Right ventricle myocardium inferior (tissue), 1 donor: ENCODE measurements at regions not wholly inside any gene's neighbourhood (a gene's known extent, or its start where the extent isn't known, plus 50 kb on each side); places are given as distances from the start of the nearest gene placed in this dataset.

ENCODE experiments used
- ATAC-seq: fragments of 200-7000 bp; cut with Tn5 transposase; one replicate; pipeline ENCODE4 v1.9.1; 2020; ENCODE audit warnings: mild to moderate bottlenecking, moderate library complexity
- DNase-seq: peaks from one replicate; pipeline ENCODE4 v3.0.0; 2021; ENCODE audit errors: missing footprints
- intact Hi-C: fragments of 100-400 bp; cut with DNase I; formaldehyde crosslinking; loops from one replicate; pipeline ENCODE4 v1.11.0; 2022
- donor health status: DM: no; HTN: yes; CAD: no; lungs with severe emphysema.

DNA sequence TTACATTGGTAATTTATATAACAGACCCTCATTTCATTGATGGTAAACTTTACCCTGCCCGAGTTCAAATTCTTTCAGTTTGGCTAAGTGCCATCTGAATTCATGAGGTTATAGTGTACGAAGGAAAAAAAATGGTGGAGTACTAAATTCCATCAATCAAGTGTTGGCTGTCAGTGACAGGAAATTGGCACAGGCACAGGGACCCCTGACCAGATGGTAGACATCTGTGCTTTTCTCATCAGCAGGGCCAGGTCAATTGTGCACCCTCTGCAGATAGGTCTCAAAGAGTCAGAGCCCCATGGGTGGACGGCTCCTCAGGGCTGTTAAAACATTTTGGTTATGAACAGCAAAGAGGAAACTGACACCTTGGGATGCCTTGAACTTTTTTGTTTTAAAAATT is 439.2 kb downstream of the SETBP1 start:
- DNase-seq = no peak
- intact Hi-C loops = no loop called here
- no peak for ATAC-seq

DNA sequence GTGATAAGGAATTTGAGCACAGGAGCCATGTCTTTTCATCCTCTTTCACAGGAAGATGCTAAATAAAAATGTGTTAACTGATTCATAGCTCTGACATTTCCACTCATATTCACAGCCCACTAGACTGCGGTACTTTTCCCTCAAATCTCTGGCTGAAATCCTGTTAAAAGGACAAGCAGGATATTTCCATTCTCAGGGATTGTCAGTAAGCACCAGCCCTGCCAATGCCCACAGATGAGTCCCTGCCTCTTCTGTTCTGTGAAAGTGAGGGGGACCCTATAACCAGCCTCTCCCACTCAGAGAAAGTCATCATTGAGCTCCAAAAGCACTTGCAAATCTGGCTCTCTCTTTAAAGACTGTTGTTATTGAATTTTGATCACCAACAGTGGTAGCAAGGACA is 440.5 kb downstream of the SETBP1 start:
- intact Hi-C loops = no loop called here
- no peak for DNase-seq
- no peak for ATAC-seq

DNA sequence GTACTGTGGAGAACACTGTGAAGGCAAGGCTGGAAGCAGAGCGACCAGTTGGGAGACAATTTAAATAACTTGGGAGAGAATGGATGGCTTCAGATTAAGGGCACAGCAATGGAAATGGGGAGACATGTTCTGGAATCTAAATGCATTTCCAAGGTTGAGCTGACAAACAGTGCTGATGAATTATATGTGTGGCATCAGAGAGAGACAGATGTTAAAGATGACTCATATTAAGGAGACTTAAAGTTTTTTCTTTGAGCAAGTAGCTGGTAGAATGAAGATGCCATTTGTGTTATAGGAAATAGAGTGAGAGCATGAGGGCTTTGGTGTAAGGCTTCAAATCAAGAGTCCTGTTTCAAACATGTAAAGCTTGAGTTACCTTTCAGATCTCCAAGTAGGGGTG is 441.8 kb downstream of the SETBP1 start:
- DNase-seq = no peak
- intact Hi-C loops = no loop called here
- ATAC-seq = no peak

DNA sequence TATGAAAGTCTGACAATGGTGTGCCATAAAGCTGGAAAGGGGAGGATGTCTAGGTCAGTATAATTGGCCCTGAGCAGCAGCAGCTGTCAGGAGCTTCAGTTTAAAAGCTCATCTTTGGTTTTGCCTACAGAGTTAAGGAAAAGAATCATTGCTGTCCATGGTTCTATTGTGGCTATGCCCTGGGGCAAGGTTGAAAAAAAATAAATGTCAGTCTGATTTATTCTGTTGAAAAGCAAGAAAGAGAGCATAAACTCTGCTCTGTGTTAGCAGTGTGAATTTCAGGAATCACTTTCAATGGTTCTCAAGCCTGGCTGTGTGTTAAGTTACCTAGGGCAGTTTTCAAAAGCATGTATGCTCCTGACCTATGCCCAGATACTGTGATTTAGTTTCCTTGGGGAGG is 446.7 kb downstream of the SETBP1 start:
- ATAC-seq = no peak
- intact Hi-C loops = no loop called here
- DNase-seq = no peak

DNA sequence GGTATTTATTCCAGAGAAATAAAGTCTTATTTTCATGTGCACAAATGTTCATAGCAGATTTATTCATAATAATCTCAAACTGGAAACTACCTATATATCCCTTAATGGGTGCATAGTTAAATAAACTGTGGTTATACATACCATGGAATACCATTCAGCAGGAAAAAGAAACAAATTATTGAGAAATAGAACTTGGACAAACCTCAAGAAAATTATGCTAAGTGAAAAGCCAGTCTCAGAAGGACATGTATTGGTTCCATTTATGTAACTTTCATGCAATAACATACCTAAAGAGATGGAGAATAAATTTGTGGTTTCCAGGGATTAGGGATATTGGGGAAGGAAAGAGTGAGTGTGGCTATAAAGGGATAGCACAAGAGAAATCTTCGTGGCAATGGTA is 452.6 kb downstream of the SETBP1 start:
- ATAC-seq (no peak), DNase-seq (no peak)
- intact Hi-C loops = no loop called here

DNA sequence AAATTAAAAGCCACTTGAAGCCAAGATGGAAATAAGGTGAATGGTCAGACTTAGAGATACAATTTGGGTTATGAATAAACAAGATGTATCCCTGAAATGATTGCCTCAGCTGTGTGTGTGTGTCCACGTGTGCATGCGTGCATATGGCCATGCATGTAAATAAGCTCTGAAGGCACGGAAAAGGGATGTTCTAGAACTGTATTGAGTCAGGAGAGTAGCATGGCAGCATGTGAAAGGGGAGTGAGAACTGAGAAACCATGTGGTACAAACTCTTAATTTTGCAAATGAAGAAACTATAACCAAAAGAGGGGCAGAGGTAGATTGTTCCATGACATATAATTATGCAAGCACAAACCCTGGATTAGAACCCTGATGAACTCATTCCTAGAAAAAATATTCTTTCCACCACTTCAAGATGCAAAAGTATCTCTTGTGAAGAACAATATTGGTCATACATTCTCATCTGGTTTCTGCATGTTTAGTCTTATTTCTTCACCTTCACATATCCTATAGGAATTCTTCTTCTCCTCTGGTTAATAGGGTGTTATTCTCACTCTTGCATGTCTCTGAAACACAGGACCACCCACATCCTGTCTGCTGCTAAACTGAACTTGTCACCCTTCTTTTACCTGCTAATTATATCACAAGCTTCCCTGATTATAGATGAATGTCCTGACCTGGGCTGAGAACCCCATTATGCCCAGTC is 455.8 kb downstream of the SETBP1 start:
- DNase-seq = no peak
- ATAC-seq = no peak
- intact Hi-C loops = no loop called here

DNA sequence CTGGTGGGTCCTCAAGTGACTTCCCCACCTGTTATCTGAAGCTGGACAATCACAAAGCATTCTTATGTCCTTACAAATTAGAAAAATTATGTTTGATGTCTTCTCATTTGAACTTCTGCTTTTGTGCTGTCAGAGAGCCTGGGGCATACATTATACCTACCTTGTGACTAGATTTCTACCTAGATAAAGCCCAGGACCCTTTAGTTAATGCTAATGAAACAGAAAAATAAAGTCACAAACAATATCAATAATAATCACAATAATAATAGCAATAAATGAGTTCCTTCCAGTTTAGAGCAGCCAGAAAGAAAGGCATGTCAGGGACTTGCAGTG is 456.4 kb downstream of the SETBP1 start:
- DNase-seq = no peak

DNA sequence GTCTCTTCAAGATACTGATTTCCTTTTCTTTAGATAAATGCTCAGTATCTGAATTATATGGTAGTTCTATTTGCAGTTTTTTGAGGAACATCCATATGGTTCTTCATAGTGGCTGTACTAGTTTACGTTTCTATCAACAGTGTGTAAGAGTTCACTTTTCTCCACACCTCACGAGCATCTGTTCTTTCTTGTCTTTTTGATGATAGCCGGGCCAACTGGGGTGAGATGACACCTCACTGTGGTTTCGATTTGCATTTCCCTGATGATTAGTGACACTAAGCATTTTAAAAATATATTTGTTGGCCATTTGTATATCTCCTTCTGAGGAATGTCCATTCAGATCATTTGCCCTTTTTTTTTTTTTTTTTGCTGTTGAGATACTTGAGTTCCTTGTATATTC is 458.8 kb downstream of the SETBP1 start:
- intact Hi-C loops = no loop called here
- ATAC-seq = no peak

More for the DNA sequence above, 456.4 kb downstream of the SETBP1 start:
- intact Hi-C loops = no loop called here
- ATAC-seq = no peak

DNA sequence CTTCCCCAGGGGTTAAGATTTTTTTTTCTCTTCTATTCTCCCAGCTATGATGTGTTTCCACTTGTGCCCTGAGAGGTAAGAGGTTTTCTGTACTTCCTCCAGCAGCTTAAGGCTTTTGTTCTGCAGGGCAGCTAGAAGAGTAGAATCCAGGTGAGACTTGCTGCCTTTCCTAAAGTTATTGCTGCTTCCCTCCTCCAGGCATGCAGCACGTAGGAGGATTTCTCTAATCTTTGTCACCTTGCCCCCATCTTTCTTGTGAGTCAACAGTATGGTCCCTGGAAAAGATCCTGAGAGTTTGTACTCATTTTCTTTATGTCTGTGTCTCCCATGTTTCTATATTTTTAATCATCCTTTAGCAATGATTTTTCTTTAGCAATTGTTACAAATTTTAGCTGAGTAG is 462.2 kb downstream of the SETBP1 start:
- no peak for DNase-seq
- ATAC-seq = no peak
- intact Hi-C loops = no loop called here

More for the DNA sequence above, 458.8 kb downstream of the SETBP1 start:
- no peak for DNase-seq

DNA sequence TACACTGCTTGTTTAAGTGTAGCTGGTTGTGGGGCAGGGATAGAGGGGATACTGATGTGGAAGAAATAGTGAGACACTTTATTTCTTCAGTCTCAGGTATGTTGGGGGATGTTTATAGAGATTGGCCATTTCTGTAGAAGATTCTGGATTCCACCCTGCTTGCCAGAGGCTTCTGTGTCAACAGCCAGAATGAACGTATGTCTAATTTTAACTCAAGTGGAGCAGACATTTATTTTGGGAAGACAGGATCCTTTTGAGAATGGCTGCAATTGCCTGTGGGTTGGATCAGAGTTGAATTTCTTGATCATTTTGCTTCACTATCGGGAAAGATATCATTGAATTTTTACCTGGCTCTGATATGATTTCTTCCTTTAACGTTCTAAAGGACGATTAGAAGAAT is 465.6 kb upstream of the SLC14A2 start:
- intact Hi-C loops = no loop called here
- DNase-seq (no peak), ATAC-seq (no peak)

DNA sequence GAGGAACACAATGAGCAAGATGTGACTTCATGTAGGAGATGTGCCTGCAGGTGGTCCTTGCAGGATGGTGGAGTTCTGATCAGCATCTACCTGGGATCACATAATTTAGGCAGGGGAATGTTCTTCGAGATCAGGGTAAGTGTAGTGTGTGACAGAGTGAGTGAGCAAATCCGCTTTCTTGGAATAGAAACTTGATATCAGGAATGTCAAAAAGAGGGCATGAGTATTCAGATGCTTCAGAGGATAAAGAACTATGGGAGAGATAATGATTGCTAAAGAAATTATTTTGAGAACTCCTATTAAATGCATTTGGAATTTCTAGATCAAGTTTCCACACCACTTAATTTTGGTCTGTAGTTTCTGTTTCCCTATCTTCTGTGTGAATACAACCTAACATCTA is 463.6 kb upstream of the SLC14A2 start:
- DNase-seq (no peak), ATAC-seq (no peak)
- intact Hi-C loops = no loop called here

DNA sequence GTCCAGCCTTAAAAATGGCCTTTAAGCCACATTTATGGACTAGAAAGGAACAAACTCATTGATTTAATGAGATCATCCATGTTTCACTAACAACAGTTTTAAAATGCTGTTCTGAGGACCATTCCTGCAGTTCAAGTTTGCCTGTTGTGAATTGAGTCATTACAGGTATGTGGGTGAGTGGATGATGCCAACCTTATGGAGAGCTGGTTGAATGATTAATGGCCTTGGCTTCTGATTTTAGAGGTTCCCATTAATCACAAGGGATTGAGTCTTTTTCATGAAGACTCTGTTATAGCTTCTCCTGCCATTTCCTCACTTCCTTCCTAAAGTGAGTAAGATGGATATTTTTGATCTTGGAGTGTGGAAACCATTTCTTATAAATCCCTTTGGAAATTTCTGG is 459.8 kb upstream of the SLC14A2 start:
- no peak for ATAC-seq
- no peak for DNase-seq
- intact Hi-C loops = no loop called here

DNA sequence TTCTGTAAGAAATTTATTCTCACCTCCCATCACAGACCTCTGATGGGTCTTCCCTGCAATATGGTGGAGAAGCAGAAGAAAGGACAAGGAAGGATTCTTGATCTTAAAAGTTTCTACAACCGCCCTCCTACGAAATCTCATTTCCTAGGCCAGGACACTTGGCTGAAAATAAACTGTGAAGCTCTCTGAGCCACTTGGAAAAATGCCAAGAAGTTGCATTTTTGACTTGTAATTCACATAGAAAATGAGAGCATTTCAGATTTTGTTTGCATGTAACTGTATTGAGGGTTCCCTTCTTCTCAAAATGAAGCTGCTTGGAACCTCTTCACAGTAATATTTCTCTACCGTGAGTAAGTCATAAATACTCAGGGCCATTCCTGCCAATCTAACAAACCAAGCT is 458.3 kb upstream of the SLC14A2 start:
- DNase-seq (no peak), ATAC-seq (no peak)
- intact Hi-C loops = no loop called here

DNA sequence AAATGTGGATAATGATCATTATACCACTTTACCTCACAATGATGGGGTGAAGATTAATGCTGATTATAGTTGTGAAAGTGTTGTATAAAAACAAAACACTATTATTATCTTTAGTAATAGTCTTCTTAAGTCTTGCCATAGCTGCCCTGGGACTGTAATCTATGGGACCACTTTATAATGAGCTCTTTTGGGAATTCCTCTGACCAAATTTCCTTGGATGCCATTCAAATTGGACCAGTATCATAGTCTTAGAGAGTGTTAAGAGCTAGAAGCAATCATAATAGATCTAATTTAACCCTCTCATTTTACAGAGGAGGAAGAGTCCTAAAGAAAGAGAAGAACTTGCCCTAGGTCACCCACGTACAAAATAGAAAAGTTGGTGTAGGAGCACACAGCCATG is 457.7 kb upstream of the SLC14A2 start:
- DNase-seq (no peak), ATAC-seq (no peak)
- intact Hi-C loops = no loop called here

DNA sequence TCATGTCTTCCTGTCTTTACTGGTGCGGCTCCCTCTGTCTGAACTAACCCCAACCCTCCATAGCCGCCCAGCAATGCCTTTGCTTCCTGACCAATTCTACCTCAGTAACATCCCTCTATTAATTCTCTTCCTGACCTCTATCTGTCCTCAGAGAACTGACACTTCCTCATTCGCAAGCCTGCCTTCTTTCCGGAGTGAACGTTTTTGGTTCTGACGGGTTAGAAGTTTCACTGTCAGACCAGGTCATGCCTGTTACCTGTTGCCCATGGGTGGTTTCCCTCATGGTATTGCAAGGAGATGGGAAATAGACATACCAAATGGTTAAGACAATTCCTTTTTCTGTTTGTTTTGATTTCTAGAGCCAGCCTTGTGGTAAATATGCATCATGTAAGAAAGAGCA is 453.4 kb upstream of the SLC14A2 start:
- intact Hi-C loops = no loop called here
- ATAC-seq (no peak), DNase-seq (no peak)

DNA sequence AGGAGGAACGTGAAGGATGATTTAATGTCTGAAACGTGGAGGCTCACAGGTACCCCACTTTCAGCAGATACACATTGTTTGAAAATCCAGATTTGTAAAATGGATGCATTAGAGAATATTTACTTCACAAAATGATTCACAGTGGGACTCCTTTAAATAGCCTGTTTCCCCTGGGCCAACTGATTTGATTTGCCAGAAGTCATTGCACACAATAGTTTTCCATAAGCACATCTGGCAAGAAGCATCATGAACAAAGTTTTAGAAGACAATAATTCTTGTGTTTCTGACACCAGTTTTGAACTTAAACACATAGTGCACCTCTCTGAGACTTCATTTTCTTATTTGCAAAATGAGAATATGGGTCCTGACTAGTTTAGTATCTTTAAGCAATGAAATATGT is 451.4 kb upstream of the SLC14A2 start:
- intact Hi-C loops = no loop called here
- DNase-seq = no peak
- no peak for ATAC-seq

DNA sequence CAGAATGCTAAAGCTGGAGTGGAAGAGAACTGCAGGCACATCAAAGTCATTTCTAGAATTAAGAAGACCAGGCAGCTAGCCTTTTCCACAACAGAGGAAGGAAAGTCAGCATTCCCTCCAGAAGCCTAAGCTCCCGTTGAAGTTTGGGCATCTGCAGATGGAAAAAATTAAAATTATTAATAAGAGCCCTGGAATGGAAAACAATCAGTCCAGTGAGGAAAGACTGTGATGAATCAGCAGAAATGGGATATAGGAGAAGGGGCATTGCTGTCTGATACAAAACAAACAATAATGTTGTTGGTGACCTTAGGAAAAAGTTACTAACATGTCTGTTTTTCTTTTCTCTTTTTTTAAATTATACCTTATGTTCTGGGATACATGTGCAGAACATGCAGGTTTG is 450.7 kb upstream of the SLC14A2 start:
- intact Hi-C loops = no loop called here
- ATAC-seq (no peak), DNase-seq (no peak)

DNA sequence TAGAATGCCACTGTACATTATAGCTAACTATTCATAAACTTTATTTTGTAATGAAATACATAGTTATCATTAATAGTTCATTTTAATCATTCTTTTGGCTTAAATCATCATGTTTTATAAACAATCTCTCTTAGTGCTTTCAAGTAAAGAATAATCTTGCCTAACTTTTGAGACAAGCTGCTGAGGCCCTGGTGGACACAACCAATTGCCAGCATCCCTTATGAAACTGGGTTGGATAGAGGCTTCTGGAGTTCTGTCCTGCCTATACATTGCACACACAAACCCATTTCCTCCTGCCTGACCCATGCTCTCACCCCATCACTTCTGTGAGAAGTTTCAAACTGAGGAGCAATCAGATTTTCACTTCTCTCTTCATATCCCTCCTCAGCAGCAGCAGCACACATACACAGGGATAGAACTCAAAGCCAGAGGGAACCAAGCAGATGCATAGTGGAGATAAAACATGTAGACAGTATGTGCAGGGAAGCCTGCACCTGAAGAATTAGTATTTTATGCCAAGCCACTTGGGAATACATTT is 450.0 kb upstream of the SLC14A2 start:
- no peak for DNase-seq
- intact Hi-C loops = no loop called here
- no peak for ATAC-seq

DNA sequence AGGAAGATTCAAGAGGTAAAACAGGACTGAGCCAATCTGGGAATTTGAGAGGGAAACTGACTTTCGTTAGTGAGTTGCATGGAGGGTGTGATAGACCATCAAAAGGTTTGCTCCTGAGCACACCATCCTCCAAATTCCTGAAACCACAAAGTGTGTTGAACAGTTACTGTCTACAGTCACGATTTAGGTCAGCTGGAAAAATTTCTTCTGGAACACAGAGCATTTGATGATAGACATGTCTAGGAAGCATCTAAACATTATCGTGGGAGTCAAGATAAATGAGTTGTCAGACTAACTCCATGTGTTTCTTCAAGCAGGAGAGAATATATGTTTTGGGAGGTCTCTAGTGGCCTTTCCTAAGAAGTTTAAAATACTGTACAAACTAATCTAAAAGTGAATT is 449.4 kb upstream of the SLC14A2 start:
- no peak for ATAC-seq
- intact Hi-C loops = no loop called here

DNA sequence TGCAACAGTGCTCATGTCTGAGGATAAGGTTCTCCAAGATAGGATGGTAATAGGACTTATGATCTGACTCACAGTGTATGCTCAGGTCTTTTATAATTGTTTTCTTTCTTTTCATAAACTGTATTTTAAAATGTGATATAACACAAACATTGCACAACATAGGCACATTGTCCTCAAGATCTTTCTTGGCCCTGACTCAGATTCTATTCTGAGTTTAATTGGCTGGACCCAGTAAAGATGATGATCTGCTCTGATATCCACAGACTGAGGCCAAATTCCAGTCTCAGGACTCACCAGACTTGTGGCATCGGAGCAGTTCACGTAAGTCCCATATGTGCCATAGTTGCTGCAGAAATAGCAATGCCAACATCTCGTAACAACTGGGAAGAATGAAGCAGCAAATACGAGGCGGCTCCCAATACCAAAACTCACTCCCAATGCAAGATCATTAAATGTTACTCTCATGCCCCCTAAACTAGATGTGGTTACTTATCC is 448.9 kb upstream of the SLC14A2 start:
- DNase-seq (no peak), ATAC-seq (no peak)
- intact Hi-C loops = no loop called here

More for the DNA sequence above, 449.4 kb upstream of the SLC14A2 start:
- no peak for DNase-seq
